Endothelial cell of umbilical vein (primary cell): ENCODE measurements at regions not wholly inside any gene's neighbourhood (a gene's known extent, or its start where the extent isn't known, plus 50 kb on each side); places are given as distances from the start of the nearest gene placed in this dataset.

Source experiments
- EZH2 ChIP-seq: IDR thresholded peaks from 2 replicates; pipeline ENCODE4 v1.6.1; 2012; ENCODE audit warnings: borderline replicate concordance, low read depth, mild to moderate bottlenecking, moderate library complexity, low read length, inconsistent platforms; ENCODE audit not compliant: severe bottlenecking
- FOS ChIP-seq: IDR thresholded peaks from 2 replicates; pipeline ENCODE4 v1.6.1; 2011; ENCODE audit warnings: mild to moderate bottlenecking, low read length, moderate library complexity, borderline replicate concordance; ENCODE audit not compliant: insufficient read depth
- GATA2 ChIP-seq: IDR thresholded peaks from 2 replicates; pipeline ENCODE4 v1.7.0; 2011; ENCODE audit warnings: low read depth, mild to moderate bottlenecking, moderate library complexity, mixed read lengths, low read length; ENCODE audit not compliant: insufficient read length, insufficient read depth
- JUN ChIP-seq: IDR thresholded peaks from 2 replicates; pipeline ENCODE4 v1.6.1; 2011; ENCODE audit warnings: borderline replicate concordance, low read depth; ENCODE audit not compliant: insufficient read length, insufficient read depth
- MYC ChIP-seq: IDR thresholded peaks from one replicate; pipeline ENCODE4 v1.6.1; 2011; ENCODE audit warnings: mild to moderate bottlenecking, low read depth, low read length
- POLR2A ChIP-seq: IDR thresholded peaks from 2 replicates; pipeline ENCODE4 v1.6.1; 2012; ENCODE audit warnings: low read depth, mild to moderate bottlenecking, control low read depth, low read length
- POLR2AphosphoS5 ChIP-seq: IDR thresholded peaks from 2 replicates; pipeline ENCODE4 v1.6.1; 2012; ENCODE audit warnings: low read depth, mild to moderate bottlenecking, control low read depth, low read length, moderate library complexity; ENCODE audit not compliant: insufficient read depth
- TF ChIP-seq, protein P1 (sequence below), 2 donors: IDR thresholded peaks; 1 replicate in 1 of 2; 2 replicates in 1 of 2; pipeline ENCODE4 v1.5.1; 2011; ENCODE audit warnings: low read length in 2 of 2, mild to moderate bottlenecking in 2 of 2, moderate library complexity in 2 of 2, control low read depth in 1 of 2, inconsistent platforms in 1 of 2, low read depth in 1 of 2; ENCODE audit not compliant: insufficient read depth in 1 of 2; ENCODE audit errors: extremely low read depth in 1 of 2

DNA sequence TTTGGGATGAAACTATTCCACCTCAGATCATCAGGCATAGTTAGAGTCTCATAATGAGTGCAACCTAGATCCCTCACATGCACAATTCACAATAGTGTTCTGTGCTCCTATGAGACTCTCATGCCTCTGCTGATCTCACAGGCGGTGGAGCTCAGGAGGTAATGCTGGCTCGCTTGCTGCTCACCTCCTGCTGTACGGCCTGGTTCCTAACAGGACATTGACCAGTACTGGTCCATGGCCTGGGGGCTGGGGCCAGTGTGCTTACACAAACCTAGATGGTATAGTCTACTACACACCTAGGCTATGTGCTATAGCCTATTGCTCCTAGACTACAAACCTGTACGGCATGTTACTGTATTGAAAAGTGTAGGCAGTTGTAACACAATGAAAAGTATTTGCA, 448.4 kb downstream of the RPS6KC1 start:
- TF ChIP-seq, protein P1, sequence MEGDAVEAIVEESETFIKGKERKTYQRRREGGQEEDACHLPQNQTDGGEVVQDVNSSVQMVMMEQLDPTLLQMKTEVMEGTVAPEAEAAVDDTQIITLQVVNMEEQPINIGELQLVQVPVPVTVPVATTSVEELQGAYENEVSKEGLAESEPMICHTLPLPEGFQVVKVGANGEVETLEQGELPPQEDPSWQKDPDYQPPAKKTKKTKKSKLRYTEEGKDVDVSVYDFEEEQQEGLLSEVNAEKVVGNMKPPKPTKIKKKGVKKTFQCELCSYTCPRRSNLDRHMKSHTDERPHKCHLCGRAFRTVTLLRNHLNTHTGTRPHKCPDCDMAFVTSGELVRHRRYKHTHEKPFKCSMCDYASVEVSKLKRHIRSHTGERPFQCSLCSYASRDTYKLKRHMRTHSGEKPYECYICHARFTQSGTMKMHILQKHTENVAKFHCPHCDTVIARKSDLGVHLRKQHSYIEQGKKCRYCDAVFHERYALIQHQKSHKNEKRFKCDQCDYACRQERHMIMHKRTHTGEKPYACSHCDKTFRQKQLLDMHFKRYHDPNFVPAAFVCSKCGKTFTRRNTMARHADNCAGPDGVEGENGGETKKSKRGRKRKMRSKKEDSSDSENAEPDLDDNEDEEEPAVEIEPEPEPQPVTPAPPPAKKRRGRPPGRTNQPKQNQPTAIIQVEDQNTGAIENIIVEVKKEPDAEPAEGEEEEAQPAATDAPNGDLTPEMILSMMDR (IDR thresholded peaks at IDR 0.05; ENCODE audit: extremely low read depth in 1 of 2, insufficient read depth in 1 of 2, low read depth in 1 of 2, low read length in 2 of 2): no peak
- TF ChIP-seq POLR2AphosphoS5 (no peak), EZH2 (no peak), MYC (no peak), GATA2 (no peak), JUN (no peak), POLR2A (no peak), FOS (no peak)
